OCI-LY7 (cell line): ENCODE measurements at regions not wholly inside any gene's neighbourhood (a gene's known extent, or its start where the extent isn't known, plus 50 kb on each side); places are given as distances from the start of the nearest gene placed in this dataset.

Experiments
- BruUV-seq: library from RNA; stranded (reverse); fragments of 400-500 nt; replicated peaks from 2 replicates; lab custom pipeline; 2021; lab: Mats Ljungman, UMichigan
- CTCF ChIA-PET: fragments of 300-600 bp; sonication (Branson Sonifier 250); formaldehyde crosslinking; loops from one replicate; lab custom pipeline; 2022; ENCODE audit warnings: antibody characterized with exemption; ENCODE audit not compliant: unreplicated experiment; lab: Charles Lee
- POLR2A ChIA-PET: fragments of 300-600 bp; sonication (Branson Sonifier 250); formaldehyde crosslinking; loops from one replicate; lab custom pipeline; 2022; ENCODE audit warnings: antibody characterized with exemption; lab: Charles Lee
- DNase-seq: peaks from one replicate; pipeline ENCODE4 v3.0.0-alpha.2; 2015; ENCODE audit warnings: low spot score
- H2AFZ ChIP-seq: fragments of 200-600 bp; sonication (generic), shearing (Covaris generic); 2 replicates; pipeline ENCODE4 v1.6.1; 2014; ENCODE audit warnings: mild to moderate bottlenecking, antibody characterized with exemption, low read length, moderate library complexity
- H3K27ac ChIP-seq: fragments of 200-600 bp; sonication (generic); 2 replicates; pipeline ENCODE4 v1.5.1; 2014; ENCODE audit warnings: mixed run types, low read depth, mild to moderate bottlenecking, moderate library complexity, low read length, inconsistent platforms; ENCODE audit not compliant: poor library complexity, severe bottlenecking
- H3K36me3 ChIP-seq: fragments of 200-600 bp; sonication (generic); 2 replicates; pipeline ENCODE4 v1.6.1; 2014; ENCODE audit warnings: mild to moderate bottlenecking, antibody characterized with exemption, low read length, moderate library complexity, mixed read lengths; ENCODE audit not compliant: insufficient read depth
- H3K4me1 ChIP-seq: fragments of 200-600 bp; sonication (generic); 2 replicates; pipeline ENCODE4 v1.5.1; 2014; ENCODE audit warnings: mild to moderate bottlenecking, low read length; ENCODE audit not compliant: insufficient read depth, poor library complexity, severe bottlenecking
- H3K4me2 ChIP-seq: fragments of 200-600 bp; sonication (generic); 2 replicates; pipeline ENCODE4 v1.6.1; 2014; ENCODE audit warnings: mild to moderate bottlenecking, low read length
- H3K4me3 ChIP-seq: fragments of 200-600 bp; sonication (generic); 2 replicates; pipeline ENCODE4 v1.5.1; 2014; ENCODE audit warnings: mild to moderate bottlenecking, low read depth, low read length; ENCODE audit not compliant: poor library complexity, severe bottlenecking
- H3K79me2 ChIP-seq: fragments of 200-600 bp; sonication (generic); 2 replicates; pipeline ENCODE4 v1.6.1; 2016; ENCODE audit warnings: low read depth, mild to moderate bottlenecking, low read length, moderate library complexity, mixed read lengths; ENCODE audit not compliant: insufficient read depth
- H3K9me2 ChIP-seq: fragments of 200-600 bp; sonication (generic); 2 replicates; pipeline ENCODE4 v1.6.1; 2016; ENCODE audit warnings: mild to moderate bottlenecking, low read length, mixed read lengths; ENCODE audit not compliant: insufficient read depth
- H3K9me3 ChIP-seq: fragments of 200-600 bp; sonication (generic); 2 replicates; pipeline ENCODE4 v1.6.1; 2014; ENCODE audit warnings: mild to moderate bottlenecking, mixed run types, low read length, mixed read lengths
- H4K20me1 ChIP-seq: fragments of 200-600 bp; sonication (generic); 2 replicates; pipeline ENCODE4 v1.6.1; 2014; ENCODE audit warnings: mild to moderate bottlenecking, antibody characterized with exemption, low read length, moderate library complexity, mixed read lengths; ENCODE audit not compliant: insufficient read depth
- EZH2phosphoT487 ChIP-seq: fragments of 200-600 bp; sonication (generic); IDR thresholded peaks from 2 replicates; pipeline ENCODE4 v1.6.1; 2018; ENCODE audit warnings: low read depth, borderline replicate concordance, mild to moderate bottlenecking, mixed run types, antibody characterized with exemption, low read length, moderate library complexity, mixed read lengths
- intact Hi-C: fragments of 100-400 bp; cut with micrococcal nuclease; formaldehyde crosslinking; loops from one replicate; pipeline ENCODE4 v1.10.0; 2022; ENCODE audit not compliant: unreplicated experiment
- TF ChIP-seq, protein P1 (sequence below): fragments of 200-600 bp; sonication (generic); conservative IDR thresholded peaks from 2 replicates; pipeline ENCODE4 v1.5.1; 2014; ENCODE audit warnings: mild to moderate bottlenecking, antibody characterized with exemption, low read length, moderate library complexity, mixed read lengths

GRCh38 chr4:85018983-85019382 lies 52.5 kb upstream of the WDFY3 start:
- no peak overlapping the region for H3K4me3 ChIP-seq
- H2AFZ ChIP-seq = no peak overlapping the region
- CTCF ChIA-PET = interaction anchor here (0.6 kb wide), 1 partner anchor 920 kb away, joined by 3 read pairs; no protein-coding TSS in a partner anchor
- no peak overlapping the region for H3K27ac ChIP-seq
- no peaks in the 10 kb centered on the region for H3K9me2 ChIP-seq
- no peak overlapping the region for H3K4me2 ChIP-seq
- H3K36me3 ChIP-seq = no peaks in the 10 kb centered on the region
- POLR2A ChIA-PET = no interaction called here
- DNase-seq = no peak
- intact Hi-C loops = no loop called here
- H3K79me2 ChIP-seq = no peaks in the 10 kb centered on the region
- TF ChIP-seq, protein P1, sequence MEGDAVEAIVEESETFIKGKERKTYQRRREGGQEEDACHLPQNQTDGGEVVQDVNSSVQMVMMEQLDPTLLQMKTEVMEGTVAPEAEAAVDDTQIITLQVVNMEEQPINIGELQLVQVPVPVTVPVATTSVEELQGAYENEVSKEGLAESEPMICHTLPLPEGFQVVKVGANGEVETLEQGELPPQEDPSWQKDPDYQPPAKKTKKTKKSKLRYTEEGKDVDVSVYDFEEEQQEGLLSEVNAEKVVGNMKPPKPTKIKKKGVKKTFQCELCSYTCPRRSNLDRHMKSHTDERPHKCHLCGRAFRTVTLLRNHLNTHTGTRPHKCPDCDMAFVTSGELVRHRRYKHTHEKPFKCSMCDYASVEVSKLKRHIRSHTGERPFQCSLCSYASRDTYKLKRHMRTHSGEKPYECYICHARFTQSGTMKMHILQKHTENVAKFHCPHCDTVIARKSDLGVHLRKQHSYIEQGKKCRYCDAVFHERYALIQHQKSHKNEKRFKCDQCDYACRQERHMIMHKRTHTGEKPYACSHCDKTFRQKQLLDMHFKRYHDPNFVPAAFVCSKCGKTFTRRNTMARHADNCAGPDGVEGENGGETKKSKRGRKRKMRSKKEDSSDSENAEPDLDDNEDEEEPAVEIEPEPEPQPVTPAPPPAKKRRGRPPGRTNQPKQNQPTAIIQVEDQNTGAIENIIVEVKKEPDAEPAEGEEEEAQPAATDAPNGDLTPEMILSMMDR = no peak
- no peak for TF ChIP-seq EZH2phosphoT487
- no peaks in the 10 kb centered on the region for H4K20me1 ChIP-seq
- no TSS peak for BruUV-seq
- no peaks in the 10 kb centered on the region for H3K9me3 ChIP-seq
- H3K4me1 ChIP-seq = no peaks in the 10 kb centered on the region

GRCh38 chr4:85019411-85019810 lies 52.9 kb upstream of the WDFY3 start:
- no peak for DNase-seq
- intact Hi-C loops = no loop called here
- no peaks in the 10 kb centered on the region for H3K9me2 ChIP-seq
- no peak overlapping the region for H3K4me3 ChIP-seq
- H3K9me3 ChIP-seq = no peaks in the 10 kb centered on the region
- ChIA-PET POLR2A (no interaction called here), CTCF (interaction anchor here (0.6 kb wide), 1 partner anchor 919 kb away, joined by 3 read pairs; no protein-coding TSS in a partner anchor)
- H3K36me3 ChIP-seq = no peaks in the 10 kb centered on the region
- H3K4me2 ChIP-seq = no peak overlapping the region
- no peaks in the 10 kb centered on the region for H3K79me2 ChIP-seq
- TF ChIP-seq, protein P1 = no peak
- no peaks in the 10 kb centered on the region for H4K20me1 ChIP-seq
- no peak overlapping the region for H3K27ac ChIP-seq
- no peak overlapping the region for H2AFZ ChIP-seq
- BruUV-seq = no TSS peak
- no peaks in the 10 kb centered on the region for H3K4me1 ChIP-seq

- Histone ChIP-seq H3K9me3 (no peaks in the 10 kb centered on the region), H3K27ac (no peak overlapping the region), H3K36me3 (no peaks in the 10 kb centered on the region), H4K20me1 (no peaks in the 10 kb centered on the region), H3K4me2 (no peak overlapping the region), H2AFZ (no peak overlapping the region), H3K79me2 (no peaks in the 10 kb centered on the region), H3K4me3 (no peak overlapping the region), H3K4me1 (no peaks in the 10 kb centered on the region), H3K9me2 (no peaks in the 10 kb centered on the region)
- no peak for TF ChIP-seq EZH2phosphoT487
- TF ChIP-seq, protein P1 = no peak
- no TSS peak for BruUV-seq
- CTCF ChIA-PET = no interaction called here
- no peak for DNase-seq
- POLR2A ChIA-PET = no interaction called here
- intact Hi-C loops = no loop called here
Measured at GRCh38 chr4:85024671-85025070, 58.2 kb upstream of the WDFY3 start.
